OCI-LY7 (cell line): ENCODE measurements at regions not wholly inside any gene's neighbourhood (a gene's known extent, or its start where the extent isn't known, plus 50 kb on each side); places are given as distances from the start of the nearest gene placed in this dataset.

Source experiments
- EZH2phosphoT487 ChIP-seq: fragments of 200-600 bp; sonication (generic); IDR thresholded peaks from 2 replicates; pipeline ENCODE4 v1.6.1; 2018; ENCODE audit warnings: low read depth, borderline replicate concordance, mild to moderate bottlenecking, mixed run types, antibody characterized with exemption, low read length, moderate library complexity, mixed read lengths
- TF ChIP-seq, protein P1 (sequence below): fragments of 200-600 bp; sonication (generic); conservative IDR thresholded peaks from 2 replicates; pipeline ENCODE4 v1.5.1; 2014; ENCODE audit warnings: mild to moderate bottlenecking, antibody characterized with exemption, low read length, moderate library complexity, mixed read lengths

DNA sequence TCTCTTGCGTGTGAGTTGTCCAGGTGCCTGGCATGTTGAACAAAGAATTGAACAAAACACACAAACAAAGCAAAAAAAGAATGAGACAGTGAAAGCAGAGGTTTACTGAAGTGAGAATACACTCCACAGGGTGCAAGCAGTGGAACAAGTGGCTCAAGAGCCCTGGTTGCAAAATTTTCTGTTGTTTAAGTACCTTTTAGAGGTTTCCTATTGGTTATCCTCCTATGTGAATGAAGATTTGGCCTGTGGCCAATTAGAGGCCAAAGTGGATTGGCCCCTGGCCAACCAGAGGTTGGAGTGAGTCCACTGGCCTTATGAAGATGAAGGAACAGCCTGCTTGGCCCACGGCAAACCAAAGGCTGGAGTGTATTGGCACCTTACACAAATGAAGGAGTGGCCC, 1188.5 kb upstream of the NRXN1 start:
- TF ChIP-seq, protein P1, sequence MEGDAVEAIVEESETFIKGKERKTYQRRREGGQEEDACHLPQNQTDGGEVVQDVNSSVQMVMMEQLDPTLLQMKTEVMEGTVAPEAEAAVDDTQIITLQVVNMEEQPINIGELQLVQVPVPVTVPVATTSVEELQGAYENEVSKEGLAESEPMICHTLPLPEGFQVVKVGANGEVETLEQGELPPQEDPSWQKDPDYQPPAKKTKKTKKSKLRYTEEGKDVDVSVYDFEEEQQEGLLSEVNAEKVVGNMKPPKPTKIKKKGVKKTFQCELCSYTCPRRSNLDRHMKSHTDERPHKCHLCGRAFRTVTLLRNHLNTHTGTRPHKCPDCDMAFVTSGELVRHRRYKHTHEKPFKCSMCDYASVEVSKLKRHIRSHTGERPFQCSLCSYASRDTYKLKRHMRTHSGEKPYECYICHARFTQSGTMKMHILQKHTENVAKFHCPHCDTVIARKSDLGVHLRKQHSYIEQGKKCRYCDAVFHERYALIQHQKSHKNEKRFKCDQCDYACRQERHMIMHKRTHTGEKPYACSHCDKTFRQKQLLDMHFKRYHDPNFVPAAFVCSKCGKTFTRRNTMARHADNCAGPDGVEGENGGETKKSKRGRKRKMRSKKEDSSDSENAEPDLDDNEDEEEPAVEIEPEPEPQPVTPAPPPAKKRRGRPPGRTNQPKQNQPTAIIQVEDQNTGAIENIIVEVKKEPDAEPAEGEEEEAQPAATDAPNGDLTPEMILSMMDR = no peak
- TF ChIP-seq EZH2phosphoT487 = no peak
